H1 (cell line): ENCODE measurements at regions not wholly inside any gene's neighbourhood (a gene's known extent, or its start where the extent isn't known, plus 50 kb on each side); places are given as distances from the start of the nearest gene placed in this dataset.

Experiments
- CHD2 ChIP-seq: IDR thresholded peaks from 2 replicates; pipeline ENCODE4 v1.6.1; 2012; ENCODE audit warnings: low read length, improper control_type of control experiment
- YY1 ChIP-seq: IDR thresholded peaks from 2 replicates; pipeline ENCODE4 v1.6.1; 2011; ENCODE audit warnings: low read depth, mild to moderate bottlenecking, low read length
- TF ChIP-seq, protein P1 (sequence below), 3 experiments: IDR thresholded peaks; 1 replicate in 2 of 3; 2 replicates in 1 of 3; pipeline versions ENCODE4 v1.5.1 to v1.6.1; 2011; ENCODE audit warnings: low read length in 3 of 3, mild to moderate bottlenecking in 3 of 3, inconsistent platforms in 2 of 3, low read depth in 1 of 3, moderate library complexity in 1 of 3; ENCODE audit not compliant: insufficient read depth in 1 of 3; ENCODE audit errors: control extremely low read depth in 1 of 3

DNA sequence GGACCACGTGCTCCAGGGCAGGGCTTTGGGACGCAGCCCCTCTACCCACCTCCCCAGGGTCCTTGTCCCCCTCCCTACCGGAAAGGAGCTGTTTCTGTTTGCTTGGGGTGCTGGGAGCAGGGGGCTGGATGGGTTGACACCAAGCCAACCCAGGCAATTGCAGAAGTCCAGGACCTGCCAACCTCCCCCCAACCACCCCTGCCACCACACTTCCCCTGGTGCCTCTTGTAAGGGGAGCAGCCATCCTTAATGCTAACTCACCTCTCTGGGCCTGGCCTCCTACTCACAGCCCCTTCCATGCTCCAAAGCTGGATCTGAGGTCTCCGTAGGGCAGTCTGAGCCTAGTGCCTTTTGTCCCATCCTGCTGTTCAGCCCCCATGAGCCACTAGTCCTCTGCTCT lies 631.9 kb downstream of the BCOR start:
- TF ChIP-seq, protein P1, sequence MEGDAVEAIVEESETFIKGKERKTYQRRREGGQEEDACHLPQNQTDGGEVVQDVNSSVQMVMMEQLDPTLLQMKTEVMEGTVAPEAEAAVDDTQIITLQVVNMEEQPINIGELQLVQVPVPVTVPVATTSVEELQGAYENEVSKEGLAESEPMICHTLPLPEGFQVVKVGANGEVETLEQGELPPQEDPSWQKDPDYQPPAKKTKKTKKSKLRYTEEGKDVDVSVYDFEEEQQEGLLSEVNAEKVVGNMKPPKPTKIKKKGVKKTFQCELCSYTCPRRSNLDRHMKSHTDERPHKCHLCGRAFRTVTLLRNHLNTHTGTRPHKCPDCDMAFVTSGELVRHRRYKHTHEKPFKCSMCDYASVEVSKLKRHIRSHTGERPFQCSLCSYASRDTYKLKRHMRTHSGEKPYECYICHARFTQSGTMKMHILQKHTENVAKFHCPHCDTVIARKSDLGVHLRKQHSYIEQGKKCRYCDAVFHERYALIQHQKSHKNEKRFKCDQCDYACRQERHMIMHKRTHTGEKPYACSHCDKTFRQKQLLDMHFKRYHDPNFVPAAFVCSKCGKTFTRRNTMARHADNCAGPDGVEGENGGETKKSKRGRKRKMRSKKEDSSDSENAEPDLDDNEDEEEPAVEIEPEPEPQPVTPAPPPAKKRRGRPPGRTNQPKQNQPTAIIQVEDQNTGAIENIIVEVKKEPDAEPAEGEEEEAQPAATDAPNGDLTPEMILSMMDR (IDR thresholded peaks at IDR 0.05; ENCODE audit: control extremely low read depth in 1 of 3, insufficient read depth in 1 of 3, low read depth in 1 of 3, low read length in 3 of 3) = no peak
- no peak for TF ChIP-seq YY1
- no peak for TF ChIP-seq CHD2
